NCI-H1930 (cell line): ENCODE measurements at regions not wholly inside any gene's neighbourhood (a gene's known extent, or its start where the extent isn't known, plus 50 kb on each side); places are given as distances from the start of the nearest gene placed in this dataset.

Experiments
- DNase-seq, 2 experiments: peaks; one replicate each; lab custom pipeline; 2025; lab: John Stamatoyannopoulos, UW

GRCh38 chr15:45743426-45744235, 108.8 kb downstream of the SQOR start:
- no peak for DNase-seq

- no peak for DNase-seq
Measured at GRCh38 chr15:45744236-45744589, 109.4 kb downstream of the SQOR start.

- no peak for DNase-seq
Measured at GRCh38 chr15:45747426-45747825, 112.6 kb downstream of the SQOR start.

- no peak for DNase-seq
Measured at GRCh38 chr15:45751629-45752028, 116.8 kb downstream of the SQOR start.

- DNase-seq: no peak
Measured at GRCh38 chr15:45759936-45760335, 125.1 kb downstream of the SQOR start.

GRCh38 chr15:45762726-45763125, 127.9 kb downstream of the SQOR start:
- no peak for DNase-seq

GRCh38 chr15:45763170-45763869, 128.5 kb downstream of the SQOR start:
- DNase-seq: no peak

GRCh38 chr15:45773149-45773548, 138.3 kb downstream of the SQOR start:
- DNase-seq: no peak

GRCh38 chr15:45776772-45777171, 141.9 kb downstream of the SQOR start:
- DNase-seq: no peak

- no peak for DNase-seq
Measured at GRCh38 chr15:45777781-45778180, 143.0 kb downstream of the SQOR start.

- no peak for DNase-seq
Measured at GRCh38 chr15:45780352-45780751, 145.5 kb downstream of the SQOR start.

GRCh38 chr15:45784656-45785055, 149.8 kb downstream of the SQOR start:
- DNase-seq: no peak

GRCh38 chr15:45785897-45786296, 151.1 kb downstream of the SQOR start:
- no peak for DNase-seq

GRCh38 chr15:45790325-45790943, 155.6 kb downstream of the SQOR start:
- no peak for DNase-seq

- no peak for DNase-seq
Measured at GRCh38 chr15:45794304-45794703, 159.5 kb downstream of the SQOR start.

GRCh38 chr15:45794712-45795439, 160.0 kb downstream of the SQOR start:
- DNase-seq: no peak

- peak in 1 of 2 experiments; percentile 12 for DNase-seq
Measured at GRCh38 chr15:45795440-45796069, 160.7 kb downstream of the SQOR start.

GRCh38 chr15:45796433-45796832, 161.6 kb downstream of the SQOR start:
- no peak for DNase-seq

- no peak for DNase-seq
Measured at GRCh38 chr15:45799508-45799907, 164.7 kb downstream of the SQOR start.

- no peak for DNase-seq
Measured at GRCh38 chr15:45801543-45801942, 166.7 kb downstream of the SQOR start.

GRCh38 chr15:45802140-45802539, 167.3 kb downstream of the SQOR start:
- DNase-seq: peak; percentile 89 to 91

GRCh38 chr15:45804028-45804427, 169.2 kb downstream of the SQOR start:
- DNase-seq: no peak
